ENCODE measurements at regions not wholly inside any gene's neighbourhood (a gene's known extent, or its start where the extent isn't known, plus 50 kb on each side); places are given as distances from the start of the nearest gene placed in this dataset.

GRCh38 chr15:100711516-100712021 is 109.2 kb downstream of the ASB7 start:
- TF ChIP-seq CTCF (IDR thresholded peaks at IDR 0.05; ENCODE audit: insufficient read depth, low read depth, low read length) (no peak), EZH2 (IDR thresholded peaks at IDR 0.05; ENCODE audit: insufficient read depth, low read length) (no peak)
